Duodenal mucosa (tissue), 2 donors: ENCODE measurements at regions not wholly inside any gene's neighbourhood (a gene's known extent, or its start where the extent isn't known, plus 50 kb on each side); places are given as distances from the start of the nearest gene placed in this dataset.
"Not testable (repeated sequence)": the region's sequence is repeated elsewhere in the genome, so short reads cannot be mapped to it uniquely, and the experiment has no call there.

Experiments
- H3K27ac ChIP-seq: one replicate; pipeline ENCODE4 v1.7.0; 2013; ENCODE audit warnings: low read depth, low read length
- H3K27me3 ChIP-seq, 2 donors: one replicate each; pipeline ENCODE4 v1.7.0; 2013; ENCODE audit warnings: low read length in 2 of 2, control low read depth in 1 of 2; ENCODE audit not compliant: insufficient read depth in 2 of 2, control insufficient read depth in 1 of 2
- H3K36me3 ChIP-seq, 2 donors: one replicate each; pipeline ENCODE4 v1.7.0; 2013; ENCODE audit warnings: low read length in 2 of 2, control low read depth in 1 of 2; ENCODE audit not compliant: insufficient read depth in 2 of 2, control insufficient read depth in 1 of 2
- H3K4me1 ChIP-seq, 2 donors: one replicate each; pipeline ENCODE4 v1.7.0; 2013; ENCODE audit warnings: low read length in 2 of 2, control low read depth in 1 of 2; ENCODE audit not compliant: insufficient read depth in 2 of 2, control insufficient read depth in 1 of 2
- H3K4me3 ChIP-seq, 2 donors: one replicate each; pipeline ENCODE4 v1.7.0; 2013; ENCODE audit warnings: low read length in 2 of 2, low read depth in 1 of 2
- H3K9ac ChIP-seq, 2 donors: one replicate each; pipeline ENCODE4 v1.7.0; 2013; ENCODE audit warnings: low read length in 2 of 2, low read depth in 1 of 2
- H3K9me3 ChIP-seq, 2 donors: one replicate each; pipeline ENCODE4 v1.7.0; 2013; ENCODE audit warnings: low read length in 2 of 2, control low read depth in 1 of 2; ENCODE audit not compliant: control insufficient read depth in 1 of 2

DNA sequence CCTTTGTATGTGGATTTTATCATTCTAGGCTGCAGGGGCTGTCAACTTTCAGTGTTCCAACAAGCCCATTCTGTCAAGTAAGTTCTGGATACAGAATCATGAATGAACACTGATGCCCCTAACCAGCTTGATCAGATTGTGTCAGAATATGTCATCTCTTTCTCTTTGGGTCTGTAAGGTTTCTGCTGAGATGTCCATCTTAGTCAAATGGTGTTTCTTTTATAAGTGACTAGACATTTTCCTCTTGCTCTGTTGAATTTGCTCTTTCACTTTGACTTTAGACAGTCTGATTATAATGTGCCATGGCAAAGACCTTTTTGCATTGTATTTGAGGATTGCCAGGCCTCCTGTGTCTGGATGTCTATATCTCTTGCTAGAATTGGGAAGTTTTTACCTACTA lies 660.9 kb upstream of the CBLB start:
- Histone ChIP-seq H3K27ac (no peak overlapping the region), H3K27me3 (no peaks in the 10 kb centered on the region), H3K9me3 (no peaks in the 10 kb centered on the region), H3K4me3 (no peak overlapping the region), H3K9ac (no peak overlapping the region), H3K36me3 (no peaks in the 10 kb centered on the region), H3K4me1 (no peaks in the 10 kb centered on the region)

DNA sequence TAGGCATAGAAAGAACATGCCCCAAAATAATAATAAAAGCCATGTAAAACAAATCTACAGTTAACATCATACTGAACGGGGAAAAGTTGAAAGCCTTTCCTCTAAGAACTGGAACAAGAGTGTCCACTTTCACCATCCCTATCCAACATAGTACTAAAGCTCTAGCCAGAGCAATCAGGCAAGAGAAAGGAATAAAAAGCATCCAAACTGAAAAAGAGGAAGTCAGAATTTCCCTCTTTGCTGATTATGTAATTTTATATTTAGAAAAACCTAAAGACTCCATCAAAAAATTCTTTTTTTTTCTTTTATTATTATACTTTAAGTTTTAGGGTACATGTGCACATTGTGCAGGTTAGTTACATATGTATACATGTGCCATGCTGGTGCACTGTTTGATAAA lies 661.6 kb upstream of the CBLB start:
- Histone ChIP-seq H3K4me1 (no peaks in the 10 kb centered on the region), H3K36me3 (no peaks in the 10 kb centered on the region), H3K4me3 (no peak overlapping the region), H3K27ac (no peak overlapping the region), H3K9ac (no peak overlapping the region), H3K9me3 (no peaks in the 10 kb centered on the region), H3K27me3 (no peaks in the 10 kb centered on the region)

DNA sequence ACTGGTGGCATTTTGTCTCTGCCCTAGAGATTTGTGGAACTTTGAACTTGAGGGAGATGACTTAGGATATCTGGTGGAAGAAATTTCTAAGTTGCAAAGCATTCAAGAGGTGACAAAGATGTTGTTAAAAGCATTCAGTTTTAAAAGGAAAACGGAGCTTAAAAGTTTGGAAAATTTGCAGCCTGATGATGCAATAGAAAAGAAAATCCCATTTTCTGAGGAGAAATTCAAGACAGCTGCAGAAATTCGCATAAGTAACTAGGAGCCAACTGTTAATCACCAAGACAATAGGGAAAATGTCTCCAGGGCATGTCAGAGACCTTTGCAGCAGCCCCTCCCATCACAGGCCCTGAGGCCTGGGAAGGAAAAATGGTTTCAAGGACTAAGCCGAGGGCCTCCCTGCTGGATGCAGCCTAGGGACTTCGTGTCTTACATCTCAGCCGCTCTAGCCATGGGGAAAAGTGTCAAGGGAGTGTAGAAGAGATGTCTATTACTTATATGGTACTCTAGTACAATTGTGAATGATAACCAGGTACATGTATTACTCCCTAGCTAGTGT lies 663.0 kb upstream of the CBLB start:
- not testable (repeated sequence) for H3K4me1 ChIP-seq, H3K27me3 ChIP-seq, H3K27ac ChIP-seq, H3K9me3 ChIP-seq, H3K36me3 ChIP-seq, H3K9ac ChIP-seq, H3K4me3 ChIP-seq

GRCh38 chr3:106533093-106533787 lies 664.4 kb upstream of the CBLB start:
- Histone ChIP-seq H3K4me1 (no peaks in the 10 kb centered on the region), H3K27ac (no peak overlapping the region), H3K27me3 (no peaks in the 10 kb centered on the region), H3K9ac (no peak overlapping the region), H3K4me3 (no peak overlapping the region), H3K9me3 (no peaks in the 10 kb centered on the region), H3K36me3 (no peaks in the 10 kb centered on the region)

DNA sequence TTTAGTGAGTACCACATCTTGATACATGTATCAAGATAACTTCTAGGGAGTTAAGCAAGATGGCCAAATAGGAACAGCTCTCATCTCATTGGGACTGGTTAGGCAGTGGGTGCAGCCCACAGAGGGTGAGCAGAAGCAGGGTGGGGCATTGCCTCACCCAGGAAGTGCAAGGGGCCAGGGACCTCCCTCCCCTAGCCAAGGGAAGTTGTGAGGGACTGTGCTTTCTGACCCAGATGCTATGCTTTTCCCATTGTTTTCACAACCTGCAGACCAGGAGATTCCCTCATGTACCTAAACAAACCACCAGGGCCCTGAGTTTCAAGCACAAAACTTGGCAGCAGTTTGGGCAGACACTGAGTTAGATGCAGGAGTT lies 665.0 kb upstream of the CBLB start:
- no peaks in the 10 kb centered on the region for H3K27me3 ChIP-seq
- H3K4me3 ChIP-seq: no peak overlapping the region
- H3K9ac ChIP-seq: no peak overlapping the region
- no peaks in the 10 kb centered on the region for H3K4me1 ChIP-seq
- H3K27ac ChIP-seq: no peak overlapping the region
- H3K9me3 ChIP-seq: no peaks in the 10 kb centered on the region
- H3K36me3 ChIP-seq: no peaks in the 10 kb centered on the region

- H3K4me1 ChIP-seq: no peaks in the 10 kb centered on the region
- no peak overlapping the region for H3K4me3 ChIP-seq
- H3K27me3 ChIP-seq: no peaks in the 10 kb centered on the region
- H3K27ac ChIP-seq: no peak overlapping the region
- no peak overlapping the region for H3K9ac ChIP-seq
- H3K9me3 ChIP-seq: no peaks in the 10 kb centered on the region
- no peaks in the 10 kb centered on the region for H3K36me3 ChIP-seq
Observed at GRCh38 chr3:106534206-106534605, 665.4 kb upstream of the CBLB start.

GRCh38 chr3:106540743-106541142 lies 671.9 kb upstream of the CBLB start:
- H3K27me3 ChIP-seq: no peaks in the 10 kb centered on the region
- no peaks in the 10 kb centered on the region for H3K4me1 ChIP-seq
- no peaks in the 10 kb centered on the region for H3K36me3 ChIP-seq
- no peak overlapping the region for H3K4me3 ChIP-seq
- no peaks in the 10 kb centered on the region for H3K9me3 ChIP-seq
- H3K27ac ChIP-seq: no peak overlapping the region
- no peak overlapping the region for H3K9ac ChIP-seq

- H3K27me3 ChIP-seq: no peaks in the 10 kb centered on the region
Observed at GRCh38 chr3:106542101-106542769, 673.4 kb upstream of the CBLB start.

GRCh38 chr3:106552351-106553043 lies 683.7 kb upstream of the CBLB start:
- Histone ChIP-seq H3K9ac (no peak overlapping the region), H3K4me3 (no peak overlapping the region), H3K36me3 (no peaks in the 10 kb centered on the region), H3K9me3 (peaks cover 0 to 2% of the 10 kb centered on the region in 2 donors), H3K4me1 (no peaks in the 10 kb centered on the region), H3K27ac (no peak overlapping the region), H3K27me3 (no peaks in the 10 kb centered on the region)

More at GRCh38 chr3:106542101-106542769, 673.4 kb upstream of the CBLB start:
- no peaks in the 10 kb centered on the region for H3K36me3 ChIP-seq
- H3K9me3 ChIP-seq: no peaks in the 10 kb centered on the region
- no peak overlapping the region for H3K27ac ChIP-seq
- H3K9ac ChIP-seq: no peak overlapping the region
- H3K4me3 ChIP-seq: no peak overlapping the region
- H3K4me1 ChIP-seq: no peaks in the 10 kb centered on the region

- Histone ChIP-seq H3K9me3 (no peaks in the 10 kb centered on the region), H3K36me3 (no peaks in the 10 kb centered on the region), H3K27me3 (no peaks in the 10 kb centered on the region), H3K9ac (no peak overlapping the region), H3K4me3 (no peak overlapping the region), H3K27ac (no peak overlapping the region), H3K4me1 (no peaks in the 10 kb centered on the region)
Observed at GRCh38 chr3:106560451-106560966, 691.7 kb upstream of the CBLB start.
